WTC11 (cell line): ENCODE measurements at regions not wholly inside any gene's neighbourhood (a gene's known extent, or its start where the extent isn't known, plus 50 kb on each side); places are given as distances from the start of the nearest gene placed in this dataset.

ENCODE experiments used
- ATAC-seq: fragments of 200-7000 bp; cut with Tn5 transposase; 2 replicates; pipeline ENCODE4 v1.10.0; 2021; ENCODE audit warnings: mild to moderate bottlenecking, moderate library complexity
- CTCF ChIA-PET: fragments of 300-600 bp; sonication (Branson Sonifier 250); formaldehyde crosslinking; loops from one replicate; lab custom pipeline; 2021; ENCODE audit warnings: antibody characterized with exemption; lab: Charles Lee
- POLR2A ChIA-PET: fragments of 350-600 bp; sonication (Branson Sonifier 250); formaldehyde crosslinking; loops from one replicate; lab custom pipeline; 2021; ENCODE audit warnings: antibody characterized with exemption; lab: Charles Lee
- DNase-seq: peaks from one replicate; pipeline ENCODE4 v3.0.0; 2021; ENCODE audit warnings: low spot score
- H3K27ac Mint-ChIP-seq: 2 replicates; pipeline ENCODE4 v1.8.0; 2021; ENCODE audit warnings: mixed read lengths
- H3K27me3 Mint-ChIP-seq: 2 replicates; pipeline ENCODE4 v1.8.0; 2021; ENCODE audit warnings: low read depth, mild to moderate bottlenecking, moderate library complexity, mixed read lengths
- H3K36me3 Mint-ChIP-seq: 2 replicates; pipeline ENCODE4 v1.8.0; 2021; ENCODE audit warnings: mixed read lengths
- H3K4me1 Mint-ChIP-seq: 2 replicates; pipeline ENCODE4 v1.8.0; 2022; ENCODE audit warnings: mixed read lengths
- H3K4me3 Mint-ChIP-seq: 2 replicates; pipeline ENCODE4 v1.8.0; 2021; ENCODE audit warnings: mild to moderate bottlenecking, moderate library complexity, mixed read lengths
- H3K9me3 Mint-ChIP-seq: 2 replicates; pipeline ENCODE4 v1.8.0; 2021; ENCODE audit warnings: mixed read lengths
- EMX1 ChIP-seq: fragments of 250-450 bp; sonication (Bioruptor Pico); IDR thresholded peaks from 2 replicates; pipeline ENCODE4 v1.8.0; 2021; ENCODE audit warnings: mild to moderate bottlenecking
- FOXJ3 ChIP-seq: sonication (generic); formaldehyde crosslinking; IDR thresholded peaks from 2 replicates; pipeline ENCODE4 v1.9.0; 2021; ENCODE audit warnings: missing genetic modification reagents, mild to moderate bottlenecking, borderline replicate concordance
- HMGA2 ChIP-seq: fragments of 250-450 bp; sonication (Bioruptor Pico); IDR thresholded peaks from 2 replicates; pipeline ENCODE4 v1.4.0; 2021; ENCODE audit warnings: mild to moderate bottlenecking, moderate library complexity
- IRF2 ChIP-seq: sonication (generic); formaldehyde crosslinking; IDR thresholded peaks from 2 replicates; pipeline ENCODE4 v1.8.0; 2022; ENCODE audit warnings: low read depth, missing genetic modification reagents, borderline replicate concordance
- MYBL2 ChIP-seq: sonication (generic); formaldehyde crosslinking; IDR thresholded peaks from 2 replicates; pipeline ENCODE4 v1.8.1; 2023; ENCODE audit warnings: mild to moderate bottlenecking, moderate library complexity, missing genetic modification reagents
- OVOL2 ChIP-seq: fragments of 250-450 bp; sonication (Bioruptor Pico); IDR thresholded peaks from 2 replicates; pipeline ENCODE4 v1.9.0; 2021; ENCODE audit warnings: mild to moderate bottlenecking, borderline replicate concordance
- PREB ChIP-seq: sonication (generic); formaldehyde crosslinking; IDR thresholded peaks from 2 replicates; pipeline ENCODE4 v1.8.1; 2022; ENCODE audit warnings: mild to moderate bottlenecking, missing genetic modification reagents, moderate library complexity, borderline replicate concordance
- SMAD3 ChIP-seq: sonication (generic); formaldehyde crosslinking; IDR thresholded peaks from 2 replicates; pipeline ENCODE4 v1.8.0; 2022; ENCODE audit warnings: missing genetic modification reagents, mild to moderate bottlenecking, borderline replicate concordance
- SMAD4 ChIP-seq: sonication (generic); formaldehyde crosslinking; IDR thresholded peaks from 2 replicates; pipeline ENCODE4 v1.8.0; 2022; ENCODE audit warnings: mild to moderate bottlenecking, missing genetic modification reagents
- SOX15 ChIP-seq: fragments of 250-450 bp; sonication (Bioruptor Pico); IDR thresholded peaks from 2 replicates; pipeline ENCODE4 v1.9.0; 2021; ENCODE audit warnings: mild to moderate bottlenecking
- SP1 ChIP-seq: sonication (generic); formaldehyde crosslinking; conservative IDR thresholded peaks from 2 replicates; pipeline ENCODE4 v1.8.1; 2022; ENCODE audit warnings: missing genetic modification reagents
- ZNF425 ChIP-seq: fragments of 250-450 bp; sonication (Bioruptor Pico); conservative IDR thresholded peaks from 2 replicates; pipeline ENCODE4 v1.9.0; 2021; ENCODE audit warnings: mild to moderate bottlenecking
- TF ChIP-seq, protein P1 (sequence below): sonication (generic); formaldehyde crosslinking; IDR thresholded peaks from 2 replicates; pipeline ENCODE4 v1.8.1; 2022; ENCODE audit warnings: mild to moderate bottlenecking, moderate library complexity, missing genetic modification reagents
- TF ChIP-seq, protein P2 (sequence below): sonication (generic); formaldehyde crosslinking; IDR thresholded peaks from 2 replicates; pipeline ENCODE4 v1.8.0; 2023; ENCODE audit warnings: mild to moderate bottlenecking, missing genetic modification reagents
- TF ChIP-seq, protein P3 (sequence below): fragments of 250-450 bp; sonication (Bioruptor Pico); IDR thresholded peaks from 2 replicates; pipeline ENCODE4 v1.9.0; 2021; ENCODE audit warnings: mild to moderate bottlenecking
- TF ChIP-seq, protein P4 (sequence below): fragments of 200-600 bp; IDR thresholded peaks from 2 replicates; pipeline ENCODE4 v1.8.0; 2022; ENCODE audit warnings: antibody characterized with exemption
- TF ChIP-seq, protein P5 (sequence below): sonication (generic); formaldehyde crosslinking; IDR thresholded peaks from 2 replicates; pipeline ENCODE4 v1.8.1; 2023; ENCODE audit warnings: mild to moderate bottlenecking, missing genetic modification reagents, moderate library complexity

GRCh38 chr2:217477583-217477982 is 525.2 kb downstream of the TNS1 start:
- H3K4me1 Mint-ChIP-seq: peaks cover 29% of the 10 kb centered on the region
- no peak overlapping the region for H3K27ac Mint-ChIP-seq
- H3K27me3 Mint-ChIP-seq: 0 out of 2 replicates have a peak, but pooled peaks cover 3% of the 10 kb centered on the region
- no peaks in the 10 kb centered on the region for H3K36me3 Mint-ChIP-seq
- H3K9me3 Mint-ChIP-seq: peaks cover 3% of the 10 kb centered on the region; the same call in 1 of the 2 replicates
- ChIA-PET POLR2A (no interaction called here), CTCF (interaction anchor here (0.5 to 2.7 kb wide), 4 partner anchors 33 to 304 kb away, joined by 4 to 11 read pairs (median 8); no protein-coding TSS in a partner anchor)
- ATAC-seq (peak; percentile 57), DNase-seq (peak; percentile 13)
- no peak overlapping the region for H3K4me3 Mint-ChIP-seq
- TF ChIP-seq OVOL2 (no peak), SMAD3 (CRISPR knock-in tag) (no peak), SMAD4 (CRISPR knock-in tag) (no peak), MYBL2 (CRISPR knock-in tag) (no peak), EMX1 (CRISPR knock-in tag) (no peak)
- TF ChIP-seq, protein P1, sequence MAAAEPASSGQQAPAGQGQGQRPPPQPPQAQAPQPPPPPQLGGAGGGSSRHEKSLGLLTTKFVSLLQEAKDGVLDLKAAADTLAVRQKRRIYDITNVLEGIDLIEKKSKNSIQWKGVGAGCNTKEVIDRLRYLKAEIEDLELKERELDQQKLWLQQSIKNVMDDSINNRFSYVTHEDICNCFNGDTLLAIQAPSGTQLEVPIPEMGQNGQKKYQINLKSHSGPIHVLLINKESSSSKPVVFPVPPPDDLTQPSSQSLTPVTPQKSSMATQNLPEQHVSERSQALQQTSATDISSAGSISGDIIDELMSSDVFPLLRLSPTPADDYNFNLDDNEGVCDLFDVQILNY (CRISPR knock-in tag): no peak

DNA sequence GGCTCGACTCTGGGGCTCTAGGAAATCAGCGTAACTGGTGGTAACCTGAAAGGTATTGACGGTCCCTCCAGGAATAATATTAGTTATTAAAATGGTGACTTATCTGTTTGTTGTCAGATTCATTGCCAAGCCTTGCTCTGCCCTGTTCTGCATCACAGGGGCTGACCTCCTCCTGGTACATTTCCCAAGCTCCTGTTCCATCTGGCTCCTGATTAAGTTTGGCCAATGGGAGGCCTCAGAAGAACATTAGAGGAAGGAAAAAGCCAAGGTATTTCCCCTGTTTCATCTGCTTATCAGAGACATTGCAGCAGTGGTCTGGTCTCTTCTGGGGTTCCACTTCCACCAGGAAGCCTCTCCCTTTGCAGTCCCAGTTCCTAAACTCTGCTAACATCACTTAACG is 527.0 kb downstream of the TNS1 start:
- ATAC-seq (no peak), DNase-seq (no peak)
- ChIA-PET CTCF (interaction anchor here (0.7 to 1.0 kb wide), 2 partner anchors 35 to 237 kb away, joined by 3 read pairs; no protein-coding TSS in a partner anchor), POLR2A (no interaction called here)
- H3K36me3 Mint-ChIP-seq: no peaks in the 10 kb centered on the region
- no peak overlapping the region for H3K4me3 Mint-ChIP-seq
- TF ChIP-seq HMGA2 (CRISPR knock-in tag): no peak
- no peak for TF ChIP-seq ZNF425 (CRISPR knock-in tag)
- TF ChIP-seq, protein P2, sequence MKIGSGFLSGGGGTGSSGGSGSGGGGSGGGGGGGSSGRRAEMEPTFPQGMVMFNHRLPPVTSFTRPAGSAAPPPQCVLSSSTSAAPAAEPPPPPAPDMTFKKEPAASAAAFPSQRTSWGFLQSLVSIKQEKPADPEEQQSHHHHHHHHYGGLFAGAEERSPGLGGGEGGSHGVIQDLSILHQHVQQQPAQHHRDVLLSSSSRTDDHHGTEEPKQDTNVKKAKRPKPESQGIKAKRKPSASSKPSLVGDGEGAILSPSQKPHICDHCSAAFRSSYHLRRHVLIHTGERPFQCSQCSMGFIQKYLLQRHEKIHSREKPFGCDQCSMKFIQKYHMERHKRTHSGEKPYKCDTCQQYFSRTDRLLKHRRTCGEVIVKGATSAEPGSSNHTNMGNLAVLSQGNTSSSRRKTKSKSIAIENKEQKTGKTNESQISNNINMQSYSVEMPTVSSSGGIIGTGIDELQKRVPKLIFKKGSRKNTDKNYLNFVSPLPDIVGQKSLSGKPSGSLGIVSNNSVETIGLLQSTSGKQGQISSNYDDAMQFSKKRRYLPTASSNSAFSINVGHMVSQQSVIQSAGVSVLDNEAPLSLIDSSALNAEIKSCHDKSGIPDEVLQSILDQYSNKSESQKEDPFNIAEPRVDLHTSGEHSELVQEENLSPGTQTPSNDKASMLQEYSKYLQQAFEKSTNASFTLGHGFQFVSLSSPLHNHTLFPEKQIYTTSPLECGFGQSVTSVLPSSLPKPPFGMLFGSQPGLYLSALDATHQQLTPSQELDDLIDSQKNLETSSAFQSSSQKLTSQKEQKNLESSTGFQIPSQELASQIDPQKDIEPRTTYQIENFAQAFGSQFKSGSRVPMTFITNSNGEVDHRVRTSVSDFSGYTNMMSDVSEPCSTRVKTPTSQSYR: no peak
- TF ChIP-seq IRF2 (CRISPR knock-in tag): no peak
- TF ChIP-seq FOXJ3 (CRISPR knock-in tag): no peak
- no peak for TF ChIP-seq SP1 (CRISPR knock-in tag)
- TF ChIP-seq, protein P3, sequence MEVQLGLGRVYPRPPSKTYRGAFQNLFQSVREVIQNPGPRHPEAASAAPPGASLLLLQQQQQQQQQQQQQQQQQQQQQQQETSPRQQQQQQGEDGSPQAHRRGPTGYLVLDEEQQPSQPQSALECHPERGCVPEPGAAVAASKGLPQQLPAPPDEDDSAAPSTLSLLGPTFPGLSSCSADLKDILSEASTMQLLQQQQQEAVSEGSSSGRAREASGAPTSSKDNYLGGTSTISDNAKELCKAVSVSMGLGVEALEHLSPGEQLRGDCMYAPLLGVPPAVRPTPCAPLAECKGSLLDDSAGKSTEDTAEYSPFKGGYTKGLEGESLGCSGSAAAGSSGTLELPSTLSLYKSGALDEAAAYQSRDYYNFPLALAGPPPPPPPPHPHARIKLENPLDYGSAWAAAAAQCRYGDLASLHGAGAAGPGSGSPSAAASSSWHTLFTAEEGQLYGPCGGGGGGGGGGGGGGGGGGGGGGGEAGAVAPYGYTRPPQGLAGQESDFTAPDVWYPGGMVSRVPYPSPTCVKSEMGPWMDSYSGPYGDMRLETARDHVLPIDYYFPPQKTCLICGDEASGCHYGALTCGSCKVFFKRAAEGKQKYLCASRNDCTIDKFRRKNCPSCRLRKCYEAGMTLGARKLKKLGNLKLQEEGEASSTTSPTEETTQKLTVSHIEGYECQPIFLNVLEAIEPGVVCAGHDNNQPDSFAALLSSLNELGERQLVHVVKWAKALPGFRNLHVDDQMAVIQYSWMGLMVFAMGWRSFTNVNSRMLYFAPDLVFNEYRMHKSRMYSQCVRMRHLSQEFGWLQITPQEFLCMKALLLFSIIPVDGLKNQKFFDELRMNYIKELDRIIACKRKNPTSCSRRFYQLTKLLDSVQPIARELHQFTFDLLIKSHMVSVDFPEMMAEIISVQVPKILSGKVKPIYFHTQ: no peak
- no peak for TF ChIP-seq SOX15 (CRISPR knock-in tag)
- TF ChIP-seq, protein P4, sequence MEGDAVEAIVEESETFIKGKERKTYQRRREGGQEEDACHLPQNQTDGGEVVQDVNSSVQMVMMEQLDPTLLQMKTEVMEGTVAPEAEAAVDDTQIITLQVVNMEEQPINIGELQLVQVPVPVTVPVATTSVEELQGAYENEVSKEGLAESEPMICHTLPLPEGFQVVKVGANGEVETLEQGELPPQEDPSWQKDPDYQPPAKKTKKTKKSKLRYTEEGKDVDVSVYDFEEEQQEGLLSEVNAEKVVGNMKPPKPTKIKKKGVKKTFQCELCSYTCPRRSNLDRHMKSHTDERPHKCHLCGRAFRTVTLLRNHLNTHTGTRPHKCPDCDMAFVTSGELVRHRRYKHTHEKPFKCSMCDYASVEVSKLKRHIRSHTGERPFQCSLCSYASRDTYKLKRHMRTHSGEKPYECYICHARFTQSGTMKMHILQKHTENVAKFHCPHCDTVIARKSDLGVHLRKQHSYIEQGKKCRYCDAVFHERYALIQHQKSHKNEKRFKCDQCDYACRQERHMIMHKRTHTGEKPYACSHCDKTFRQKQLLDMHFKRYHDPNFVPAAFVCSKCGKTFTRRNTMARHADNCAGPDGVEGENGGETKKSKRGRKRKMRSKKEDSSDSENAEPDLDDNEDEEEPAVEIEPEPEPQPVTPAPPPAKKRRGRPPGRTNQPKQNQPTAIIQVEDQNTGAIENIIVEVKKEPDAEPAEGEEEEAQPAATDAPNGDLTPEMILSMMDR: no peak
- TF ChIP-seq PREB (CRISPR knock-in tag): no peak
- TF ChIP-seq, protein P5, sequence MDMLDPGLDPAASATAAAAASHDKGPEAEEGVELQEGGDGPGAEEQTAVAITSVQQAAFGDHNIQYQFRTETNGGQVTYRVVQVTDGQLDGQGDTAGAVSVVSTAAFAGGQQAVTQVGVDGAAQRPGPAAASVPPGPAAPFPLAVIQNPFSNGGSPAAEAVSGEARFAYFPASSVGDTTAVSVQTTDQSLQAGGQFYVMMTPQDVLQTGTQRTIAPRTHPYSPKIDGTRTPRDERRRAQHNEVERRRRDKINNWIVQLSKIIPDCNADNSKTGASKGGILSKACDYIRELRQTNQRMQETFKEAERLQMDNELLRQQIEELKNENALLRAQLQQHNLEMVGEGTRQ (CRISPR knock-in tag): no peak
- no peak for TF ChIP-seq EMX1 (CRISPR knock-in tag)
- peaks cover 6% of the 10 kb centered on the region for H3K9me3 Mint-ChIP-seq
- peaks cover 29% of the 10 kb centered on the region for H3K4me1 Mint-ChIP-seq
- H3K27me3 Mint-ChIP-seq: 0 out of 2 replicates have a peak, but pooled peaks cover 3% of the 10 kb centered on the region
- no peak overlapping the region for H3K27ac Mint-ChIP-seq
